ENCODE measurements at regions not wholly inside any gene's neighbourhood (a gene's known extent, or its start where the extent isn't known, plus 50 kb on each side); places are given as distances from the start of the nearest gene placed in this dataset.

GRCh38 chr22:34508797-34509196 is 557.2 kb upstream of the ISX start:
- no peaks in the 10 kb centered on the region for H3K36me3 ChIP-seq (ENCODE audit: insufficient read depth, low read length)
- H3K4me3 Mint-ChIP-seq, result no peak overlapping the region
- H3K4me1 ChIP-seq (ENCODE audit: insufficient read depth, low read length), result no peaks in the 10 kb centered on the region
- CTCF ChIA-PET (ENCODE audit: partially characterized antibody), result no interaction called here
- no peaks in the 10 kb centered on the region for H3K4me1 Mint-ChIP-seq
- intact Hi-C loops (cut with micrococcal nuclease), result no loop called here
- peaks cover 0 to 3% of the 10 kb centered on the region in 2 donors for H3K27me3 Mint-ChIP-seq
- no peaks in the 10 kb centered on the region for H3K36me3 Mint-ChIP-seq
- no peak overlapping the region for H3K27ac ChIP-seq (ENCODE audit: low read depth, low read length)
- H3K9me3 ChIP-seq (ENCODE audit: control insufficient read depth in 1 of 2, low read length in 2 of 2), result no peaks in the 10 kb centered on the region
- no peak for DNase-seq
- no peak overlapping the region for H3K27ac Mint-ChIP-seq
- no peak overlapping the region for H3K4me3 ChIP-seq (ENCODE audit: low read length in 2 of 2)
- POLR2A ChIA-PET (ENCODE audit: partially characterized antibody), result no interaction called here
- H3K9me3 Mint-ChIP-seq, result peaks cover 0 to 13% (median 3%) of the 10 kb centered on the region in 8 donors
- no peaks in the 10 kb centered on the region for H3K27me3 ChIP-seq (ENCODE audit: insufficient read depth, low read length)

GRCh38 chr22:34526681-34527080 is 539.3 kb upstream of the ISX start:
- no peak overlapping the region for H3K27ac ChIP-seq (ENCODE audit: low read depth, low read length)
- no peaks in the 10 kb centered on the region for H3K4me1 Mint-ChIP-seq
- intact Hi-C loops (cut with micrococcal nuclease), result no loop called here
- H3K36me3 Mint-ChIP-seq, result no peaks in the 10 kb centered on the region
- no peak overlapping the region for H3K27ac Mint-ChIP-seq
- H3K27me3 ChIP-seq (ENCODE audit: insufficient read depth, low read length), result no peaks in the 10 kb centered on the region
- H3K4me3 ChIP-seq (ENCODE audit: low read length in 2 of 2), result no peak overlapping the region
- H3K27me3 Mint-ChIP-seq, result peaks cover 0 to 3% of the 10 kb centered on the region in 2 donors
- no peak overlapping the region for H3K4me3 Mint-ChIP-seq
- H3K9me3 Mint-ChIP-seq, result peaks cover 0 to 2% (median 0%) of the 10 kb centered on the region in 8 donors
- no peaks in the 10 kb centered on the region for H3K36me3 ChIP-seq (ENCODE audit: insufficient read depth, low read length)
- CTCF ChIA-PET (ENCODE audit: partially characterized antibody), result no interaction called here
- POLR2A ChIA-PET (ENCODE audit: partially characterized antibody), result no interaction called here
- no peaks in the 10 kb centered on the region for H3K4me1 ChIP-seq (ENCODE audit: insufficient read depth, low read length)
- H3K9me3 ChIP-seq (ENCODE audit: control insufficient read depth in 1 of 2, low read length in 2 of 2), result no peaks in the 10 kb centered on the region
- no peak for DNase-seq

- peaks cover 0 to 6% (median under 1%) of the 10 kb centered on the region in 8 donors for H3K9me3 Mint-ChIP-seq
- no peaks in the 10 kb centered on the region for H3K36me3 ChIP-seq (ENCODE audit: insufficient read depth, low read length)
Observed at GRCh38 chr22:34534101-34534500, 531.9 kb upstream of the ISX start.

GRCh38 chr22:34567367-34567766 is 498.6 kb upstream of the ISX start:
- no peaks in the 10 kb centered on the region for H3K4me1 ChIP-seq (ENCODE audit: insufficient read depth, low read length)
- intact Hi-C loops (cut with micrococcal nuclease), result no loop called here
- H3K27ac ChIP-seq (ENCODE audit: low read depth, low read length), result no peak overlapping the region
- H3K9me3 ChIP-seq (ENCODE audit: control insufficient read depth in 1 of 2, low read length in 2 of 2), result no peaks in the 10 kb centered on the region
- H3K4me3 Mint-ChIP-seq, result no peak overlapping the region
- H3K4me1 Mint-ChIP-seq, result no peaks in the 10 kb centered on the region
- H3K36me3 ChIP-seq (ENCODE audit: insufficient read depth, low read length), result no peaks in the 10 kb centered on the region
- ChIA-PET POLR2A (ENCODE audit: partially characterized antibody) (no interaction called here), CTCF (ENCODE audit: partially characterized antibody) (no interaction called here)
- peaks cover 1 to 3% of the 10 kb centered on the region in 2 donors for H3K27me3 Mint-ChIP-seq
- DNase-seq, result no peak
- peaks cover 0 to 10% (median 4%) of the 10 kb centered on the region in 8 donors for H3K9me3 Mint-ChIP-seq
- H3K27ac Mint-ChIP-seq, result no peak overlapping the region
- H3K27me3 ChIP-seq (ENCODE audit: insufficient read depth, low read length), result no peaks in the 10 kb centered on the region
- H3K36me3 Mint-ChIP-seq, result no peaks in the 10 kb centered on the region
- H3K4me3 ChIP-seq (ENCODE audit: low read length in 2 of 2), result no peak overlapping the region

More at GRCh38 chr22:34534101-34534500, 531.9 kb upstream of the ISX start:
- H3K4me3 Mint-ChIP-seq, result no peak overlapping the region
- H3K27ac ChIP-seq (ENCODE audit: low read depth, low read length), result no peak overlapping the region
- no peaks in the 10 kb centered on the region for H3K36me3 Mint-ChIP-seq
- DNase-seq, result no peak
- H3K27ac Mint-ChIP-seq, result no peak overlapping the region
- H3K4me1 ChIP-seq (ENCODE audit: insufficient read depth, low read length), result no peaks in the 10 kb centered on the region
- H3K4me3 ChIP-seq (ENCODE audit: low read length in 2 of 2), result no peak overlapping the region
- no peaks in the 10 kb centered on the region for H3K4me1 Mint-ChIP-seq
- H3K27me3 Mint-ChIP-seq, result peaks cover 1 to 3% of the 10 kb centered on the region in 2 donors
- POLR2A ChIA-PET (ENCODE audit: partially characterized antibody), result no interaction called here
- H3K27me3 ChIP-seq (ENCODE audit: insufficient read depth, low read length), result no peaks in the 10 kb centered on the region
- CTCF ChIA-PET (ENCODE audit: partially characterized antibody), result no interaction called here
- no peaks in the 10 kb centered on the region for H3K9me3 ChIP-seq (ENCODE audit: control insufficient read depth in 1 of 2, low read length in 2 of 2)
- intact Hi-C loops (cut with micrococcal nuclease), result no loop called here

- Histone ChIP-seq H3K9me3 (ENCODE audit: control insufficient read depth in 1 of 2, low read length in 2 of 2) (no peaks in the 10 kb centered on the region), H3K36me3 (ENCODE audit: insufficient read depth, low read length) (no peaks in the 10 kb centered on the region), H3K27me3 (ENCODE audit: insufficient read depth, low read length) (no peaks in the 10 kb centered on the region), H3K27ac (ENCODE audit: low read depth, low read length) (no peak overlapping the region), H3K4me1 (ENCODE audit: insufficient read depth, low read length) (no peaks in the 10 kb centered on the region), H3K4me3 (ENCODE audit: low read length in 2 of 2) (no peak overlapping the region)
- intact Hi-C loops (cut with micrococcal nuclease), result no loop called here
- H3K27me3 Mint-ChIP-seq, result no peaks in the 10 kb centered on the region
- ChIA-PET CTCF (ENCODE audit: partially characterized antibody) (no interaction called here), POLR2A (ENCODE audit: partially characterized antibody) (no interaction called here)
- DNase-seq, result no peak
- no peak overlapping the region for H3K27ac Mint-ChIP-seq
- H3K36me3 Mint-ChIP-seq, result no peaks in the 10 kb centered on the region
- H3K9me3 Mint-ChIP-seq, result peaks cover 0 to 6% (median 0%) of the 10 kb centered on the region in 8 donors
- no peaks in the 10 kb centered on the region for H3K4me1 Mint-ChIP-seq
- no peak overlapping the region for H3K4me3 Mint-ChIP-seq
Observed at GRCh38 chr22:34570408-34570807, 495.6 kb upstream of the ISX start.

- Histone ChIP-seq H3K36me3 (ENCODE audit: insufficient read depth, low read length) (no peaks in the 10 kb centered on the region), H3K4me3 (ENCODE audit: low read length in 2 of 2) (no peak overlapping the region), H3K9me3 (ENCODE audit: control insufficient read depth in 1 of 2, low read length in 2 of 2) (no peaks in the 10 kb centered on the region), H3K4me1 (ENCODE audit: insufficient read depth, low read length) (no peaks in the 10 kb centered on the region), H3K27ac (ENCODE audit: low read depth, low read length) (no peak overlapping the region), H3K27me3 (ENCODE audit: insufficient read depth, low read length) (no peaks in the 10 kb centered on the region)
- intact Hi-C loops (cut with micrococcal nuclease), result no loop called here
- CTCF ChIA-PET (ENCODE audit: partially characterized antibody), result no interaction called here
- Mint-ChIP-seq H3K36me3 (no peaks in the 10 kb centered on the region), H3K27me3 (no peaks in the 10 kb centered on the region), H3K9me3 (peaks cover 0 to 4% (median 0%) of the 10 kb centered on the region in 8 donors), H3K4me1 (no peaks in the 10 kb centered on the region), H3K4me3 (no peak overlapping the region), H3K27ac (peak overlapping the region in 1 of 7 donors; percentile 11)
- POLR2A ChIA-PET (ENCODE audit: partially characterized antibody), result no interaction called here
- no peak for DNase-seq
Observed at GRCh38 chr22:34579519-34579918, 486.4 kb upstream of the ISX start.

- intact Hi-C loops (cut with micrococcal nuclease), result no loop called here
- no peak for DNase-seq
- ChIA-PET POLR2A (ENCODE audit: partially characterized antibody) (no interaction called here), CTCF (ENCODE audit: partially characterized antibody) (no interaction called here)
- no peaks in the 10 kb centered on the region for H3K36me3 Mint-ChIP-seq
- H3K27me3 Mint-ChIP-seq, result no peaks in the 10 kb centered on the region
- no peaks in the 10 kb centered on the region for H3K4me1 Mint-ChIP-seq
- no peaks in the 10 kb centered on the region for H3K27me3 ChIP-seq (ENCODE audit: insufficient read depth, low read length)
- no peaks in the 10 kb centered on the region for H3K4me1 ChIP-seq (ENCODE audit: insufficient read depth, low read length)
- H3K27ac Mint-ChIP-seq, result no peak overlapping the region
- H3K4me3 ChIP-seq (ENCODE audit: low read length in 2 of 2), result no peak overlapping the region
- H3K9me3 ChIP-seq (ENCODE audit: control insufficient read depth in 1 of 2, low read length in 2 of 2), result no peaks in the 10 kb centered on the region
- no peaks in the 10 kb centered on the region for H3K36me3 ChIP-seq (ENCODE audit: insufficient read depth, low read length)
- no peak overlapping the region for H3K4me3 Mint-ChIP-seq
- peaks cover 0 to 8% (median 0%) of the 10 kb centered on the region in 8 donors for H3K9me3 Mint-ChIP-seq
- no peak overlapping the region for H3K27ac ChIP-seq (ENCODE audit: low read depth, low read length)
Observed at GRCh38 chr22:34587357-34588356, 478.3 kb upstream of the ISX start.

All from CD4-positive, alpha-beta memory T cell (primary cell).